Uterus (tissue), 2 donors: ENCODE measurements at regions not wholly inside any gene's neighbourhood (a gene's known extent, or its start where the extent isn't known, plus 50 kb on each side); places are given as distances from the start of the nearest gene placed in this dataset.

Experiments used
- POLR2A ChIP-seq, 2 donors: fragments of 450-650 bp; IDR thresholded peaks; one replicate each; pipeline ENCODE4 v1.6.1; 2016; ENCODE audit warnings: antibody characterized with exemption in 2 of 2, mild to moderate bottlenecking in 1 of 2, moderate library complexity in 1 of 2
- TF ChIP-seq, protein P1 (sequence below), 4 experiments: fragments of 200-600 bp in 2 of 4; fragments of 450-650 bp in 2 of 4; sonication (generic) in 2 of 4; IDR thresholded peaks; one replicate each; pipeline ENCODE4 v1.5.1; 2016 to 2019; ENCODE audit warnings: antibody characterized with exemption in 4 of 4, mild to moderate bottlenecking in 2 of 4, moderate library complexity in 1 of 4

DNA sequence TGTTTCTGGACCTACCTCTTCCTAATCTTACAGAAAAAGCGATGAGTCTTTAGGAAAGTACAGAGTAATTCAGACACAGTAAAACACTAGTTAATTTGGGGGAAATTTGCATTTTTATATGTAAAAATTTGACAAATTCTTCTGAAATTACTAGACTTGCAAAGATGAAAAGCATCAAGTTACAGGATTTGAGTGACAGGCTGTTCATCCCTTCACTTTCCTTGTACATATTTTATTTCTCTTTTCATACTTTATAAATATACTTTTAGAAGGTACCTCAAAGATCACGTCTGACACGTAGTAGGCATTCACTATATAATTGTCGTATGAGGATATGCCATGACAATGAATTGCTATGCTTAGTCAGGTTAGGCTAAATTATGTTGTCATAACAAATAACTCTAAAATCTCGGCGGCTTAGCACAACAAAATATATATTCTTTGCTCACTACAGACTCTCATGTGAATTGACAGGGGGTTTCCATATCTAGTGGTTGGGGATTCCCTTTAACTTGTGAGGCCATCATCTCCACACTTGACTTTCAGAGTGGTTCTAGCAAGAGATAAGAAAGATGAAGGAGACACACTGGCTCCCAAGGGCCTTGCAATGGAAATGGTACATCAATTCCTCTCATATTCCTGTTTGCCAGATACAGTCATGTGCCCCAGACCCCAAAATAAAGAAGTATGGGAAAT, 154.1 kb upstream of the TUT7 start:
- TF ChIP-seq, protein P1, sequence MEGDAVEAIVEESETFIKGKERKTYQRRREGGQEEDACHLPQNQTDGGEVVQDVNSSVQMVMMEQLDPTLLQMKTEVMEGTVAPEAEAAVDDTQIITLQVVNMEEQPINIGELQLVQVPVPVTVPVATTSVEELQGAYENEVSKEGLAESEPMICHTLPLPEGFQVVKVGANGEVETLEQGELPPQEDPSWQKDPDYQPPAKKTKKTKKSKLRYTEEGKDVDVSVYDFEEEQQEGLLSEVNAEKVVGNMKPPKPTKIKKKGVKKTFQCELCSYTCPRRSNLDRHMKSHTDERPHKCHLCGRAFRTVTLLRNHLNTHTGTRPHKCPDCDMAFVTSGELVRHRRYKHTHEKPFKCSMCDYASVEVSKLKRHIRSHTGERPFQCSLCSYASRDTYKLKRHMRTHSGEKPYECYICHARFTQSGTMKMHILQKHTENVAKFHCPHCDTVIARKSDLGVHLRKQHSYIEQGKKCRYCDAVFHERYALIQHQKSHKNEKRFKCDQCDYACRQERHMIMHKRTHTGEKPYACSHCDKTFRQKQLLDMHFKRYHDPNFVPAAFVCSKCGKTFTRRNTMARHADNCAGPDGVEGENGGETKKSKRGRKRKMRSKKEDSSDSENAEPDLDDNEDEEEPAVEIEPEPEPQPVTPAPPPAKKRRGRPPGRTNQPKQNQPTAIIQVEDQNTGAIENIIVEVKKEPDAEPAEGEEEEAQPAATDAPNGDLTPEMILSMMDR (IDR thresholded peaks at IDR 0.05): no peak
- no peak for TF ChIP-seq POLR2A (IDR thresholded peaks at IDR 0.05)
